ENCODE measurements at regions not wholly inside any gene's neighbourhood (a gene's known extent, or its start where the extent isn't known, plus 50 kb on each side); places are given as distances from the start of the nearest gene placed in this dataset.
"Not testable (repeated sequence)": the region's sequence is repeated elsewhere in the genome, so short reads cannot be mapped to it uniquely, and the experiment has no call there.

DNA sequence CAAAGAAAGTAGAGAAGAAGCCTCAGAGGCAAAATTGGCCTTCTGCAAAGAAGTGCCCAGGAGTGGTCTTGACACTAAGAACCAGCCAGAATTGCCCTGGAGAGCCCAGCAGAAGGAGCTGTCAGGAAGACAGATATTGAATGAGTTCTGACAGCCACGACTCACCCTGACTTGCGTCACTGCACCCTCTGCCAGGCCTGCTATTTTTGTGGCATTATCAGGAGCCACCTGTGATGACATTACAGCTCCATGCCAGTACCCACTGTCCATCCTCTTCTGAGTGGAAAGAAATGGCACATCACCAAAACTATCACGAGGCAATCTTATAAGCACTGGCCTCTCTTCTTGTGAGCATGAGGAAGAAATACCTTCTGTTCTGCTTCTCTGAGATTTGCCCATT lies 67.7 kb downstream of the SMIM20 start:
- H3K9me3 Mint-ChIP-seq = no peaks in the 10 kb centered on the region
- H3K36me3 Mint-ChIP-seq = no peaks in the 10 kb centered on the region
- H3K4me3 Mint-ChIP-seq = no peak overlapping the region
- H3K27me3 Mint-ChIP-seq = no peaks in the 10 kb centered on the region
- H3K27ac Mint-ChIP-seq = no peak overlapping the region
- H3K4me1 Mint-ChIP-seq = no peaks in the 10 kb centered on the region

DNA sequence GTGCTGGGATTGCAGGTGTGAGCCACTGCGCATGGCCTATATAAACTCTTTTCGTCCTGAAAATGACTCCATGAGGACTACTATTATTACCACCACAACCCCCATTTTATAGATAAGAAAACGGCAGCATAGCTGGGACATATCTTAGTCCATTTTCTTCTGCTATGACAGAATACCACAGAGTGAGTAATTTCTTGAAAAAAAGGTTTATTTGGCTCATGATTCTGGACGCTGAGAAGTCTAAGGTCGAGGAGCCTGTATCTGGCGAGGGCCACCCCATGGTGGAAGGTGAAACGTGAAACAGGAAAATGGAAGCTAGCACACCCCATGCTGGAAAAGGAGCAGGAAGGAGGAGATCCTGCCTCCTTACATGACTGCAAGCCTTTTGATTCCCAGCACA lies 68.9 kb downstream of the SMIM20 start:
- peaks cover 3% of the 10 kb centered on the region for H3K4me1 Mint-ChIP-seq
- H3K4me3 Mint-ChIP-seq = no peak overlapping the region
- H3K27ac Mint-ChIP-seq = no peak overlapping the region
- H3K36me3 Mint-ChIP-seq = no peaks in the 10 kb centered on the region
- no peaks in the 10 kb centered on the region for H3K9me3 Mint-ChIP-seq
- H3K27me3 Mint-ChIP-seq = no peaks in the 10 kb centered on the region

DNA sequence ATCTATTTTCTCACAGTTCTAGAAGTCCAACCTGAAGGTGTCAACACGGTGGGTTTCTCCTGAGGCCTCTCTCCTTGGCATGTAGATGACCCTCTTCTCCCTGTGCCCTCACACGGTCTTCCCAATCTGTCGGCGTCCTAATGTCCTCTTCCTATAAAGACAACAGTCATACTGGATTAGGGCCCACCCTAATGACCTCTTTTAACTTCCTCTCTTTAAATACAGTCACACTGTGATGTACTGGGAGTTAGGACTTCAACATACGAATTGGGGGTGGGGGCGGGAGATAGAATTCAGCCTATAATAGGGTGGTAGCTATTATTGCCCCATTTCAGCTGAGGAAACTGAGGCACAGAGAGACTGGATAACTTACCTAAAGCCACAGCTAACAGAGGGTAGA lies 70.2 kb downstream of the SMIM20 start:
- no peak overlapping the region for H3K4me3 Mint-ChIP-seq
- peaks cover 4% of the 10 kb centered on the region for H3K4me1 Mint-ChIP-seq
- H3K27ac Mint-ChIP-seq = no peak overlapping the region
- H3K27me3 Mint-ChIP-seq = no peaks in the 10 kb centered on the region
- H3K9me3 Mint-ChIP-seq = no peaks in the 10 kb centered on the region
- no peaks in the 10 kb centered on the region for H3K36me3 Mint-ChIP-seq

DNA sequence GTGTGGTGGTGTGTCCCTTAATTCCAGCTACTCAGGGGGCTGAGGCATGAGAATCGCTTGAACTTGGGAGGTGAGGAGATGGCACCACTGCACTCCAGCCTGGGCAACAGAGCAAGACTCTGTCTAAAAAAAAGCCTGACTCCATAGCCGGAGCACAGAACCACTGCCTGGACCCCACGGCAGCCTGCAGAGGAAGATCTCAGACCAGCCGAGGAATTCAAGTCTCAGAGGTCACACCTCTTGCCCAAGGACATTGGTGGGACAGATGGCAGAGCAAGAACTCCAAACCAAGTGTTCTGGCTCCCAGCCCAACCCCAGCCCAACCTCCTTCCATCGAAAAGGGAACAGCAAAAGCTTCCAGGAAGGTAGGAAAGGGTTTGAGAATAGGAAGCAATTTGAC lies 70.8 kb downstream of the SMIM20 start:
- peaks cover 4% of the 10 kb centered on the region for H3K4me1 Mint-ChIP-seq
- H3K9me3 Mint-ChIP-seq = no peaks in the 10 kb centered on the region
- H3K27ac Mint-ChIP-seq = no peak overlapping the region
- no peaks in the 10 kb centered on the region for H3K36me3 Mint-ChIP-seq
- H3K4me3 Mint-ChIP-seq = no peak overlapping the region
- H3K27me3 Mint-ChIP-seq = no peaks in the 10 kb centered on the region

DNA sequence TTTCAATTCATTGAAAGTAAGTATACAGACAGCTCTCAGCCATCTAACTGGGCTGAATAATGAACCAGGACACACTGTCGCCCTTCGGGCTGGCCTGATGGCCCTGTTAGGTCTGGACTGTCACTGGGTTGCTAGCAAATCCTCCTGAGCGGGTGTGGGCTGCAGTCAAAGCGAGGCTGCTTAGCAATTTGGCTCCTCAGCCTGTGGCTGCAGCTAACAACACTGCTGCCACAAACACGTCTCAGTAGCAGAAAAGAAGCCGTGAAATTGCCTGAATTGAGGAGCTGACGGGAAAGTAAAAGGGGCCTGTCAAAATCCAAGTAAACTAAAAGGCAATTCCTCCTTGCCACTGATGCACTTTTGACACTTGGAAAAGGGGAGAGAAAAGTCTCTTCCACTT lies 72.8 kb downstream of the SMIM20 start:
- peaks cover 4% of the 10 kb centered on the region for H3K4me1 Mint-ChIP-seq
- no peak overlapping the region for H3K4me3 Mint-ChIP-seq
- no peaks in the 10 kb centered on the region for H3K27me3 Mint-ChIP-seq
- H3K9me3 Mint-ChIP-seq = no peaks in the 10 kb centered on the region
- no peaks in the 10 kb centered on the region for H3K36me3 Mint-ChIP-seq
- H3K27ac Mint-ChIP-seq = no peak overlapping the region

DNA sequence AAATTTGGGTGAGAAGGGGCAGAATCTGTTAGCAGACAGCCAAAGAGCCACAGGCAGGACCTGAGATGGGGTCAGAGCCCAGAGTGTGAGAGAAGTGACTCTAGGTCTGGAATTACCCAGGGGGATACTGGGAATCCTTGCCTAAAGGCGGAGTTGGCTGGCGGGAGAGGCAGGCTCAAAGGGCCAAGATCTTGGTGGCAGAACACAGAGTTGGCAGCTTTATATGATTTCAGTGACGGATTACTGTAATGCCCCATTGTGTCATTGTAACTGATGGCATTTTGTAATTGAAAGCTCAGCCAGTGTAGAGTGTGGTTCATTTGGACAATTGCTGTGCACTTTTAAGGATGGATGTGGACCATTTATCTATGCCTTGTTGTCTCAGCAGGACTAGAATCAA lies 77.3 kb downstream of the SMIM20 start:
- H3K4me3 Mint-ChIP-seq = no peak overlapping the region
- H3K27me3 Mint-ChIP-seq = no peaks in the 10 kb centered on the region
- H3K9me3 Mint-ChIP-seq = no peaks in the 10 kb centered on the region
- no peak overlapping the region for H3K27ac Mint-ChIP-seq
- peaks cover 4% of the 10 kb centered on the region for H3K4me1 Mint-ChIP-seq
- no peaks in the 10 kb centered on the region for H3K36me3 Mint-ChIP-seq

DNA sequence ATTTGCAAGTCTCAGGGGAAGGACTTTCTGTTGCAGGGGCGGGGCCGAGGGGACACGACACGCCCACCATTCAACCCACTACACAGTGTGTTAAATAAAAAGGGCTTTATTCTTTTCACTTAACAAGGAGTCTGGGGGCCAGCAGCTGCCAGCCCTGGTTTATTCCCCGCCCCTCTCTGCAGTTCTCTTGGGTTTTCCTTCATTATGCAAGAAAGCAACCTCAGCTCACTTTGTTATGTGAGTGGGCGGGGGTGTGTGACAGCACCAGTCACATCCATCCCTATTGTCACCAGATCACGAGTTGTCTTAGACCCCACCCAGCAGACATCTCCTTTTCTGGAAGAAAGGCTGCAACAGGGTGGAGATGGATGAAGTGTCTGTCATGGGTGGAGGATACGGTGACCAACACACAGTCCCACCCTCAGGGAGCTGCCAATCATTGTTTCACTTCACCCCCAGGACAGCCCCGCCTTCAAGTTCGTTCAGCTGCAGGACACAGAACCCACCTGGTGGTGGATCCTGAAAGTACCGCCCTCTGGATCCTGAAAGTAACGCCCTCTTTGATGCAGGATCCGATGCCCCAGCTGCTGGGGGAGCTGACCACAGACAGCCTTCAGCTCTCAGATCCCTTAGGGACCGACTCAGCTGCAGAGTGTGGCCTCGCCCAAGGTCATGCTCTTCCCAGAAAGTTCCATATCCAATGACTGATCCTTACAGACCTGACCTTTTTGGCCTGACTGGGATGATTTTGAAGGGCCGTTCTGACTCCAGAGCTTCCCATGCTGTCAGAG lies 79.6 kb downstream of the SMIM20 start:
- Mint-ChIP-seq H3K9me3 (no peaks in the 10 kb centered on the region), H3K27ac (no peak overlapping the region), H3K27me3 (no peaks in the 10 kb centered on the region), H3K36me3 (no peaks in the 10 kb centered on the region), H3K4me1 (no peaks in the 10 kb centered on the region), H3K4me3 (no peak overlapping the region)

DNA sequence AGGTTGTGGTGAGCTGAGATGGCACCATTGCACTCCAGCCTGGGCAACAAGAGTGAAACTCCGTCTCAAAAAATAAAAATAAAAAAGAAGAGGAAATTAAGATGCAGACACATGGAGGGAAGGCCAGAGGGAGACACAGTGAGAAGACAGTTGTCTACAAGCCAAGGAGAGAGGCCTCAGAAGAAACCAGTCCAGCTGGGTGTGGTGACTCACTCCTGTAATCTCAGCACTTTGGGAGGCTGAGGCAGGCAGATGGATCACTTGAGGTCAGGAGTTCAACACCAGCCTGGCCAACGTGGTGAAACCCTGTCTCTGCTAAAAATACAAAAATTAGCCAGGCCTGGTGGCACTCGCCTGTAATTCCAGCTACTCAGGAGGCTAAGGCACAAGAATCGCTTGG lies 80.6 kb downstream of the SMIM20 start:
- H3K4me1 Mint-ChIP-seq, H3K27ac Mint-ChIP-seq, H3K9me3 Mint-ChIP-seq, H3K4me3 Mint-ChIP-seq, H3K36me3 Mint-ChIP-seq, H3K27me3 Mint-ChIP-seq: not testable (repeated sequence)

- H3K27ac Mint-ChIP-seq = no peak overlapping the region
- H3K4me1 Mint-ChIP-seq = no peaks in the 10 kb centered on the region
- no peaks in the 10 kb centered on the region for H3K36me3 Mint-ChIP-seq
- peaks cover 2% of the 10 kb centered on the region for H3K27me3 Mint-ChIP-seq
- no peaks in the 10 kb centered on the region for H3K9me3 Mint-ChIP-seq
- H3K4me3 Mint-ChIP-seq = no peak overlapping the region
Observed at GRCh38 chr4:26000274-26000950, 86.4 kb downstream of the SMIM20 start.

DNA sequence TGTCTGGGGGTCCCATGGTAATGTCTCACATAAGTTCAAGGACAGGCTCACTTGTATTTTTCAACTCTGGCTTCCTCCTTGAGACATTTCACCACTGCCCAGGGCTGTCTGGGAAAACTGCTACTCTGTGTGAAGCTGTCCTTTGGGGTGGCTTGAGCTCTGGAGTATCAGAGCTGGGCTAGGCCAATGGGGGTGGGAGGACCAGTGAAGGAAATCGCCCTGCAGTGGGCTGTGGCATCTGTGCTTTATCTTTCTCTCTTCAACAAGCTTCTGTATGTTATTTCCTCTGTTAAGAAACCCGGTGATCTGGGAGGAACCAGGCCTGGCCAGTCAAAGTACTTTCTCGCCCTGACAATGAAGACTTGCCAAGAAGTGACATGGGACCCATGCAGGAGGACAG lies 87.4 kb downstream of the SMIM20 start:
- H3K27me3 Mint-ChIP-seq = peaks cover 2% of the 10 kb centered on the region
- no peaks in the 10 kb centered on the region for H3K9me3 Mint-ChIP-seq
- no peaks in the 10 kb centered on the region for H3K4me1 Mint-ChIP-seq
- no peaks in the 10 kb centered on the region for H3K36me3 Mint-ChIP-seq
- no peak overlapping the region for H3K4me3 Mint-ChIP-seq
- H3K27ac Mint-ChIP-seq = no peak overlapping the region

DNA sequence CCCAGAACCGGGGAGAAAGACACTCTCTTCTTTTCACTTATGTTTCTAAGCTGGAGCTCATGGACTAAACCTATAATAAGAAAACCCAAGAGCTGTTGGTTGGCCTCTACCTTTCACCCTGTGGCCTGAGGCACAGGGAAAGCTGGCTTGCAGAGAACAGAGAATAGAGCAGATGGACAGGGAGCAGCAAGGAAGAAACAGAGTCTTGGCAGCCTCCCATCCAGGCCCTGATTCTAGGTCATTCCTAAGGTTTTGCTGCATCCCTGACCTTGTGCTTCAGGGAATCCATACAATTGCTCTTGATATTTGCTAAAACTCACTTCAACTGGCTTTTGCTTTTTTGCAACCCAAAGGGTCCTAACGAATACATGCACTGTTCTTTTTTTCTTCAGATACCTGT lies 87.8 kb downstream of the SMIM20 start:
- H3K4me3 Mint-ChIP-seq = no peak overlapping the region
- H3K27me3 Mint-ChIP-seq = peaks cover 2% of the 10 kb centered on the region
- H3K36me3 Mint-ChIP-seq = no peaks in the 10 kb centered on the region
- no peak overlapping the region for H3K27ac Mint-ChIP-seq
- H3K9me3 Mint-ChIP-seq = no peaks in the 10 kb centered on the region
- H3K4me1 Mint-ChIP-seq = no peaks in the 10 kb centered on the region

DNA sequence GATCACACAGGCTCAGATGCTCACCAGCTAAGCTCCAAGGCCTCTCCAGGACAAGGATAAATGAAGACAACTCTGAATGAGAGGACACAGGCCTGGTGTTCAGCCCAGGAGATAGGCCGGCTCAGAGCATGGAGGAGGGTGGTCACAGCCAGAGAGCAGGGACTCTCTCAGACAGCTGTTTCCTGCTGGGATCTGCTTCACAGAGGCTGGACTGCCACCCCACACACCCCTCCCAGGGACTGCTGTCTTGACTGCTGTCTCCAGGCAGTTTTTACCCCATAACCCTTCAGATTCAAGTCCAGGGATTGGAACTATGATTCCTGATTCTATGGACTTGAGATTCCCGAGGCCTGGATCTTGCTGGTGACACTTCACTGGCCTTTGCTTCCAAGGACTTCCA lies 89.0 kb downstream of the SMIM20 start:
- Mint-ChIP-seq H3K4me1 (no peaks in the 10 kb centered on the region), H3K27ac (no peak overlapping the region), H3K36me3 (no peaks in the 10 kb centered on the region), H3K27me3 (peaks cover 3% of the 10 kb centered on the region), H3K4me3 (no peak overlapping the region), H3K9me3 (no peaks in the 10 kb centered on the region)

DNA sequence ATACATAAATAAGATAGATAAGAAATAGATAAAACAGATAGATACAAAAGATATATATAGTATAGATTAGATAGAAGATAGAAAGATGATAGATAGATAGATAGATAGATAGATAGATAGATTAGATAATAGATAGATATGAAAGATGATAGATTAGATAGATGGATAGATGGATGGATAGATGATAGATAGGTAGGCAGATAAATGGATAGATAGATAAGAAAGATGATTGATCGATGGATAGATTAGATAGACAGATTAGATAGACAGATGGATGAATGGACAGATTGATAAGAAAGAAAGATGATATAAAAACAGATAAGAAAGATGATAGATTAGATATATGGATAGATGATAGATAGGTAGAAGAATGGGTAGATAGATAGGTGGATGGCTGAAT lies 90.3 kb downstream of the SMIM20 start:
- H3K4me1 Mint-ChIP-seq = no peaks in the 10 kb centered on the region
- peaks cover 1% of the 10 kb centered on the region for H3K27me3 Mint-ChIP-seq
- H3K36me3 Mint-ChIP-seq = no peaks in the 10 kb centered on the region
- no peak overlapping the region for H3K27ac Mint-ChIP-seq
- no peaks in the 10 kb centered on the region for H3K9me3 Mint-ChIP-seq
- no peak overlapping the region for H3K4me3 Mint-ChIP-seq

DNA sequence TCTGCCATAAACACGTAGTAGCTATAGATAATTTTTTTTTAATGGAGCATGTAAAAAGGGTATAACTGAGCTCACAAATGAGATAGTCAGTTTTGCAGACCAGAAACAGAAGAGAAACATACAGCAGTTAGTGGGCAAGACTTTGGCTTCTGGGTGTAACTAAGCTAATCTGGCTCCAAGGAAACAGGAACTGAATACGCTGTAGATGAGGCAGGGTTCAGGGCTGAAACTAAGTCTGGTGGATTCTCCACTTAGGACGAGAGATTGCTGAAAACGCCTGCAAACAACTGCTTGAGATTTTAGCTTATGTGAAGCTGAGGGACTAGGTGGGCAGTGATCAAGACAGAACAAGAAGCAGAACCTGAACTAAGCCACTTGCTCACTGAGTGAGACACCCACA lies 91.7 kb downstream of the SMIM20 start:
- H3K27me3 Mint-ChIP-seq = peaks cover 1% of the 10 kb centered on the region

DNA sequence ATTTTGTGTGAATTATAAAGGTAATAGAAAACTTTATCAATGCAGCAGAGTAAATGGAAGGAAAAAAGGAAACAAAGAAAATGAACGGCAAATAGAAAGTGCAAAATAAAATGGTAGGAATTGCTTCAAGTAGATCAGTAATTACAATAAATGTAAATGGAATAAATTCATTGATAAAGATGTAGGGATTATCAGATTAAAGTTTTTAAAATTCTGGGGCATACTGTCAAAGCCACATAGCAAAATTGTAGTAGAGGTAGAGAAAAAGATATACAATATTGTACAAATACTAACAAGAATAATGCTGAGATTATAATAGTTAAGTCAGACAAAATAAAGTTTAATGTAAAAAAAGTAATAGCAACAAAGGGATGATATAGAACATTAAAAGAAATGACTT lies 94.7 kb downstream of the SMIM20 start:
- no peaks in the 10 kb centered on the region for H3K4me1 Mint-ChIP-seq
- H3K36me3 Mint-ChIP-seq = no peaks in the 10 kb centered on the region
- H3K4me3 Mint-ChIP-seq = no peak overlapping the region
- H3K9me3 Mint-ChIP-seq = no peaks in the 10 kb centered on the region
- H3K27me3 Mint-ChIP-seq = peaks cover 6% of the 10 kb centered on the region
- no peak overlapping the region for H3K27ac Mint-ChIP-seq

More for the DNA sequence above, 91.7 kb downstream of the SMIM20 start:
- Mint-ChIP-seq H3K9me3 (no peaks in the 10 kb centered on the region), H3K4me1 (no peaks in the 10 kb centered on the region), H3K36me3 (no peaks in the 10 kb centered on the region), H3K4me3 (no peak overlapping the region), H3K27ac (no peak overlapping the region)

GRCh38 chr4:26009502-26009901 lies 95.5 kb downstream of the SMIM20 start:
- H3K9me3 Mint-ChIP-seq = no peaks in the 10 kb centered on the region
- H3K27ac Mint-ChIP-seq = no peak overlapping the region
- no peaks in the 10 kb centered on the region for H3K36me3 Mint-ChIP-seq
- no peaks in the 10 kb centered on the region for H3K4me1 Mint-ChIP-seq
- H3K4me3 Mint-ChIP-seq = no peak overlapping the region
- peaks cover 6% of the 10 kb centered on the region for H3K27me3 Mint-ChIP-seq

DNA sequence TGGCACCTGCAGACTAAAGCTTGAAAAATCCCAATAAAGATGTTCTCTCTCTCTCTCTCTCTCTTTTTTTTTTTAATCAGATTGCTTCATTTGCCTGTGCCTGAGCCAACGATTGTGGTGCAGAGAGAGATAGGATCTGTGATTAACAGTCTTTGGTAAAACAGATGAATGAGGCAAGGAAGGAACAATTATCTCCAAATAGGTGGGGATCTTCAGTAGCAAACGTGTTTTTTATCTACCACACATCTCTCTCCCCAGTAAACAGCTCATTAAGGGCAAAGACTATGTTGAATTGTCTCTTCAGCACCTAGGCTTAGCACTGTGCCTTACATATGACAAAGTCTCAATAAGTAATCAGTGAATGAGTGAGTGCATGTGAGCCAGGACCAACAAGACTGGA lies 96.3 kb downstream of the SMIM20 start:
- Mint-ChIP-seq H3K4me3 (no peak overlapping the region), H3K36me3 (no peaks in the 10 kb centered on the region), H3K27me3 (peaks cover 8% of the 10 kb centered on the region), H3K27ac (no peak overlapping the region), H3K4me1 (no peaks in the 10 kb centered on the region), H3K9me3 (no peaks in the 10 kb centered on the region)

All from activated naive CD4-positive, alpha-beta T cell treated with anti-CD3 and anti-CD28 coated beads, Interleukin-2, amount 50 U/mL, for 24 hours (primary cell).